Kidney (tissue), 13 donors: ENCODE measurements at regions not wholly inside any gene's neighbourhood (a gene's known extent, or its start where the extent isn't known, plus 50 kb on each side); places are given as distances from the start of the nearest gene placed in this dataset.

ENCODE experiments used
- DNase-seq, 5 donors: peaks; one replicate each; pipeline ENCODE4 v3.0.0-alpha.2; 2013 to 2020
- FAIRE-seq: peaks from 2 replicates; lab custom pipeline; 2012; peaks lifted over from hg19 to GRCh38; lab: Jason Lieb, UNC
- H3K27ac ChIP-seq, 2 donors: one replicate each; pipeline ENCODE4 v1.7.0; 2013; ENCODE audit warnings: low read depth in 2 of 2, low read length in 2 of 2, inconsistent platforms in 1 of 2
- H3K27me3 ChIP-seq: one replicate; pipeline ENCODE4 v1.7.1; 2013; ENCODE audit warnings: low read length, inconsistent platforms; ENCODE audit not compliant: control insufficient read depth, insufficient read depth
- H3K36me3 ChIP-seq, 3 donors: one replicate each; pipeline versions ENCODE4 v1.7.0 to v1.7.1; 2013; ENCODE audit warnings: low read length in 3 of 3, control low read depth in 1 of 3, inconsistent platforms in 1 of 3; ENCODE audit not compliant: insufficient read depth in 3 of 3, control insufficient read depth in 2 of 3
- H3K4me1 ChIP-seq, 3 donors: one replicate each; pipeline versions ENCODE4 v1.7.0 to v1.7.1; 2013; ENCODE audit warnings: low read length in 3 of 3, inconsistent platforms in 1 of 3, low read depth in 1 of 3; ENCODE audit not compliant: control insufficient read depth in 2 of 3, insufficient read depth in 2 of 3
- H3K4me3 ChIP-seq, 3 donors: one replicate each; pipeline versions ENCODE4 v1.7.0 to v1.8.1; 2013; ENCODE audit warnings: low read length in 3 of 3, control low read depth in 1 of 3, inconsistent platforms in 1 of 3
- H3K9ac ChIP-seq, 3 donors: one replicate each; pipeline versions ENCODE4 v1.7.0 to v1.7.1; 2013; ENCODE audit warnings: low read length in 3 of 3, control low read depth in 1 of 3, inconsistent platforms in 1 of 3
- H3K9me3 ChIP-seq, 3 donors: one replicate each; pipeline versions ENCODE4 v1.7.0 to v1.7.1; 2013; ENCODE audit warnings: low read length in 3 of 3, control low read depth in 1 of 3, inconsistent platforms in 1 of 3; ENCODE audit not compliant: control insufficient read depth in 2 of 3, insufficient read depth in 1 of 3
- CTCF ChIP-seq: IDR thresholded peaks from 3 replicates; pipeline ENCODE4 v1.5.1; 2012; ENCODE audit warnings: mild to moderate bottlenecking, moderate library complexity, borderline replicate concordance; ENCODE audit not compliant: insufficient read depth; ENCODE audit errors: extremely low read depth
- intact Hi-C: fragments of 100-400 bp; cut with DNase I; formaldehyde crosslinking; loops from one replicate; pipeline ENCODE4 v1.11.1; 2022
- donor health status: control.
- donor health status: control.
- donor health status: control.
- donor health status: control.
- donor health status: control.
- donor health status: DM: yes; HTN: yes; CAD: no.
- donor health status: Normal renal cell carcinoma (clear cell type).

- no peak for FAIRE-seq
- H3K27ac ChIP-seq, result no peak overlapping the region
- intact Hi-C loops, result no loop called here
Measured at GRCh38 chr13:67951431-67951830, 721.3 kb upstream of the PCDH9 start.

DNA sequence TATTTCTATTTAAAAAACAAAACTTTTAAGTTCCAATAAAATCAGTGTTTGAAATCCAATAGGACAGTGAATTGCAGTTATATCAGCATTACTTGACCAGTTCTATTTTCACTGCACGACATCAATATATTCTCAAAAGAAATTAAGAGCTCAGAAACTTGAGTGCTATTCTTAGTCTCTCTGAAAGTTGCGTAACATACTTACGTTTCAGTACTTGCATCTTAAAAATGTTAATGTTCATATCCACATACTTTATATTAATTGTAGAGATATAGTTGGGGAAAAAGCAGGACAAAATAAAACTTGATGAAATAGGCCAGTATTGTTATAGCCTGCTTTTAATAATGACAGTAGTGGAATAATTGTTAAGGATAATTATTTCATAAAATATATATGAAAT is 720.5 kb upstream of the PCDH9 start:
- Histone ChIP-seq H3K27ac (no peak overlapping the region), H3K4me1 (no peaks in the 10 kb centered on the region), H3K4me3 (no peak overlapping the region), H3K27me3 (no peaks in the 10 kb centered on the region), H3K9me3 (no peaks in the 10 kb centered on the region), H3K9ac (no peak overlapping the region), H3K36me3 (no peaks in the 10 kb centered on the region)
- DNase-seq, result no peak
- no peak for FAIRE-seq
- no peak for TF ChIP-seq CTCF
- intact Hi-C loops, result no loop called here

More at GRCh38 chr13:67951431-67951830, 721.3 kb upstream of the PCDH9 start:
- Histone ChIP-seq H3K9me3 (no peaks in the 10 kb centered on the region), H3K36me3 (no peaks in the 10 kb centered on the region), H3K9ac (no peak overlapping the region), H3K27me3 (no peaks in the 10 kb centered on the region), H3K4me1 (no peaks in the 10 kb centered on the region), H3K4me3 (no peak overlapping the region)
- no peak for DNase-seq
- TF ChIP-seq CTCF, result no peak

DNA sequence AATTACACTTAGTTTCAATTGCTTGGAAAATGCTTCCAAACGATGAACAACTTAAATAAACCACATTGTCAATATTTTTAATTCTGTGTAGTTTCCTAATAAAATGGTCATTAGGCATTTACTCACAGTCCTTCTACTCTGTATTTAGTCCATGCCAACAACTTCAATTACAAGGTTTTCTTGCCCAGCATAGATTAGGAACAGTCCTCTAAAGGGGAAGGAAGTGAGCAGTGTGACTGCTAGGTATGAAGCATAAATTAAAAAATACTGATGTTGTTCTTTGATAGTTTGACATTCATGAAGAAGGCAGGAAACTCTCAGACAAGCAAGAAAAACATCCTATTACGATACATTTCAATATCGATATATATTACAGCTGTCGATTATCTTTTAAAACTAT is 716.0 kb upstream of the PCDH9 start:
- no peak for TF ChIP-seq CTCF
- H3K9ac ChIP-seq, result no peak overlapping the region
- intact Hi-C loops, result no loop called here
- DNase-seq (no peak), FAIRE-seq (no peak)
- no peaks in the 10 kb centered on the region for H3K27me3 ChIP-seq
- no peak overlapping the region for H3K4me3 ChIP-seq
- no peaks in the 10 kb centered on the region for H3K4me1 ChIP-seq
- no peaks in the 10 kb centered on the region for H3K36me3 ChIP-seq
- no peak overlapping the region for H3K27ac ChIP-seq
- H3K9me3 ChIP-seq, result no peaks in the 10 kb centered on the region

- TF ChIP-seq CTCF, result no peak
- Histone ChIP-seq H3K4me1 (no peaks in the 10 kb centered on the region), H3K27me3 (no peaks in the 10 kb centered on the region), H3K9me3 (no peaks in the 10 kb centered on the region), H3K4me3 (no peak overlapping the region), H3K36me3 (no peaks in the 10 kb centered on the region), H3K9ac (no peak overlapping the region), H3K27ac (no peak overlapping the region)
- intact Hi-C loops, result no loop called here
- FAIRE-seq, result no peak
- no peak for DNase-seq
Measured at GRCh38 chr13:67943116-67943515, 713.0 kb upstream of the PCDH9 start.
